HEK293 (cell line): ENCODE measurements at regions not wholly inside any gene's neighbourhood (a gene's known extent, or its start where the extent isn't known, plus 50 kb on each side); places are given as distances from the start of the nearest gene placed in this dataset.
"Not testable (repeated sequence)": the region's sequence is repeated elsewhere in the genome, so short reads cannot be mapped to it uniquely, and the experiment has no call there.

Experiments used
- BCL11A ChIP-seq: fragments of 450-650 bp; formaldehyde crosslinking; IDR thresholded peaks from 2 replicates; pipeline ENCODE4 v1.5.1; 2016; ENCODE audit warnings: low read depth, missing biosample characterization, missing genetic modification characterization
- SCRT2 ChIP-seq: fragments of 450-650 bp; formaldehyde crosslinking; IDR thresholded peaks from 2 replicates; pipeline ENCODE4 v1.5.1; 2016; ENCODE audit warnings: missing biosample characterization, missing genetic modification characterization
- TCF7L2 ChIP-seq: IDR thresholded peaks from 2 replicates; pipeline ENCODE4 v1.6.1; 2011; ENCODE audit warnings: low read depth, mild to moderate bottlenecking, inconsistent platforms, low read length, moderate library complexity, borderline replicate concordance
- ZNF274 ChIP-seq, 2 experiments: fragments of 200-500 bp in 1 of 2; fragments of 450-650 bp in 1 of 2; sonication (Bioruptor generic) in 1 of 2; formaldehyde crosslinking in 1 of 2; IDR thresholded peaks; 2 replicates each; pipeline versions ENCODE4 v1.5.1 to v1.6.1; 2014 to 2016; ENCODE audit warnings: borderline replicate concordance in 1 of 2, inconsistent platforms in 1 of 2, low read length in 1 of 2, missing biosample characterization in 1 of 2, missing genetic modification characterization in 1 of 2
- ZNF366 ChIP-seq: fragments of 450-650 bp; formaldehyde crosslinking; conservative IDR thresholded peaks from 2 replicates; pipeline ENCODE4 v1.5.1; 2016; ENCODE audit warnings: missing biosample characterization, missing genetic modification characterization
- ZNF558 ChIP-seq: fragments of 450-650 bp; formaldehyde crosslinking; IDR thresholded peaks from 2 replicates; pipeline ENCODE4 v1.5.1; 2016; ENCODE audit warnings: missing biosample characterization, missing genetic modification characterization
- ZNF677 ChIP-seq: fragments of 450-650 bp; IDR thresholded peaks from 2 replicates; pipeline ENCODE4 v1.5.0; 2018; ENCODE audit warnings: missing biosample characterization, mild to moderate bottlenecking, missing genetic modification characterization, moderate library complexity
- TF ChIP-seq, protein P1 (sequence below): fragments of 450-650 bp; formaldehyde crosslinking; IDR thresholded peaks from 2 replicates; pipeline ENCODE4 v1.5.1; 2016; ENCODE audit warnings: missing biosample characterization, missing genetic modification characterization
- TF ChIP-seq, protein P2 (sequence below): fragments of 450-650 bp; formaldehyde crosslinking; IDR thresholded peaks from 2 replicates; pipeline ENCODE4 v1.5.1; 2016; ENCODE audit warnings: missing biosample characterization, missing genetic modification characterization
- TF ChIP-seq, protein P3 (sequence below): fragments of 450-650 bp; formaldehyde crosslinking; IDR thresholded peaks from 2 replicates; pipeline ENCODE4 v1.5.1; 2016; ENCODE audit warnings: missing biosample characterization, missing genetic modification characterization
- TF ChIP-seq, protein P4 (sequence below): fragments of 450-650 bp; formaldehyde crosslinking; IDR thresholded peaks from 2 replicates; pipeline ENCODE4 v1.5.1; 2016; ENCODE audit warnings: missing biosample characterization, missing genetic modification characterization
- TF ChIP-seq, protein P5 (sequence below): fragments of 450-650 bp; IDR thresholded peaks from 2 replicates; pipeline ENCODE4 v1.5.1; 2018; ENCODE audit warnings: missing biosample characterization, mild to moderate bottlenecking, missing genetic modification characterization

DNA sequence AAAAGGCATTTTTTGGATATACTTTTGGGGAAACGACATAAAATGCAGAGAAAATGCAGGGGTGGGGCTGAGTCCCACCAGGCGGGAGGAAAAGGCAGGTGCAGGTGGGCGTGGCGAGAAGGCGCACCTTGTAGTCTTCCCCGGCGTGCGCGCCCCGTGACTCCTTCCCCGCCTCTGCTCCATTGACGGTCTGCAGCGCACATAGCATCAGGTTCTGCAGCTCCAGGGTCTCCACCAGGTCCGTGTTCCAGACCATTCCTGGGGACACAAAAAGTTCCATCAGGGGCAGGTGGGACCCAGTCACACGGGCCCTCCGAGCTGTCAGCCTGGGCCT, 59.0 kb upstream of the TNK2 start:
- TF ChIP-seq ZNF558 (tag by site-specific recombination); BCL11A (tag by site-specific recombination); ZNF366; TCF7L2; SCRT2 (tag by site-specific recombination); ZNF677 (tag by site-specific recombination); ZNF274 (IDR thresholded peaks at IDR 0.05; ENCODE audit: low read length); ZNF274 (tag by site-specific recombination; IDR thresholded peaks at IDR 0.05; ENCODE audit: borderline replicate concordance): not testable (repeated sequence)
- TF ChIP-seq, protein P1, sequence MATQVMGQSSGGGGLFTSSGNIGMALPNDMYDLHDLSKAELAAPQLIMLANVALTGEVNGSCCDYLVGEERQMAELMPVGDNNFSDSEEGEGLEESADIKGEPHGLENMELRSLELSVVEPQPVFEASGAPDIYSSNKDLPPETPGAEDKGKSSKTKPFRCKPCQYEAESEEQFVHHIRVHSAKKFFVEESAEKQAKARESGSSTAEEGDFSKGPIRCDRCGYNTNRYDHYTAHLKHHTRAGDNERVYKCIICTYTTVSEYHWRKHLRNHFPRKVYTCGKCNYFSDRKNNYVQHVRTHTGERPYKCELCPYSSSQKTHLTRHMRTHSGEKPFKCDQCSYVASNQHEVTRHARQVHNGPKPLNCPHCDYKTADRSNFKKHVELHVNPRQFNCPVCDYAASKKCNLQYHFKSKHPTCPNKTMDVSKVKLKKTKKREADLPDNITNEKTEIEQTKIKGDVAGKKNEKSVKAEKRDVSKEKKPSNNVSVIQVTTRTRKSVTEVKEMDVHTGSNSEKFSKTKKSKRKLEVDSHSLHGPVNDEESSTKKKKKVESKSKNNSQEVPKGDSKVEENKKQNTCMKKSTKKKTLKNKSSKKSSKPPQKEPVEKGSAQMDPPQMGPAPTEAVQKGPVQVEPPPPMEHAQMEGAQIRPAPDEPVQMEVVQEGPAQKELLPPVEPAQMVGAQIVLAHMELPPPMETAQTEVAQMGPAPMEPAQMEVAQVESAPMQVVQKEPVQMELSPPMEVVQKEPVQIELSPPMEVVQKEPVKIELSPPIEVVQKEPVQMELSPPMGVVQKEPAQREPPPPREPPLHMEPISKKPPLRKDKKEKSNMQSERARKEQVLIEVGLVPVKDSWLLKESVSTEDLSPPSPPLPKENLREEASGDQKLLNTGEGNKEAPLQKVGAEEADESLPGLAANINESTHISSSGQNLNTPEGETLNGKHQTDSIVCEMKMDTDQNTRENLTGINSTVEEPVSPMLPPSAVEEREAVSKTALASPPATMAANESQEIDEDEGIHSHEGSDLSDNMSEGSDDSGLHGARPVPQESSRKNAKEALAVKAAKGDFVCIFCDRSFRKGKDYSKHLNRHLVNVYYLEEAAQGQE: not testable (repeated sequence)
- TF ChIP-seq, protein P2, sequence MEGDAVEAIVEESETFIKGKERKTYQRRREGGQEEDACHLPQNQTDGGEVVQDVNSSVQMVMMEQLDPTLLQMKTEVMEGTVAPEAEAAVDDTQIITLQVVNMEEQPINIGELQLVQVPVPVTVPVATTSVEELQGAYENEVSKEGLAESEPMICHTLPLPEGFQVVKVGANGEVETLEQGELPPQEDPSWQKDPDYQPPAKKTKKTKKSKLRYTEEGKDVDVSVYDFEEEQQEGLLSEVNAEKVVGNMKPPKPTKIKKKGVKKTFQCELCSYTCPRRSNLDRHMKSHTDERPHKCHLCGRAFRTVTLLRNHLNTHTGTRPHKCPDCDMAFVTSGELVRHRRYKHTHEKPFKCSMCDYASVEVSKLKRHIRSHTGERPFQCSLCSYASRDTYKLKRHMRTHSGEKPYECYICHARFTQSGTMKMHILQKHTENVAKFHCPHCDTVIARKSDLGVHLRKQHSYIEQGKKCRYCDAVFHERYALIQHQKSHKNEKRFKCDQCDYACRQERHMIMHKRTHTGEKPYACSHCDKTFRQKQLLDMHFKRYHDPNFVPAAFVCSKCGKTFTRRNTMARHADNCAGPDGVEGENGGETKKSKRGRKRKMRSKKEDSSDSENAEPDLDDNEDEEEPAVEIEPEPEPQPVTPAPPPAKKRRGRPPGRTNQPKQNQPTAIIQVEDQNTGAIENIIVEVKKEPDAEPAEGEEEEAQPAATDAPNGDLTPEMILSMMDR (tag by site-specific recombination): not testable (repeated sequence)
- TF ChIP-seq, protein P3, sequence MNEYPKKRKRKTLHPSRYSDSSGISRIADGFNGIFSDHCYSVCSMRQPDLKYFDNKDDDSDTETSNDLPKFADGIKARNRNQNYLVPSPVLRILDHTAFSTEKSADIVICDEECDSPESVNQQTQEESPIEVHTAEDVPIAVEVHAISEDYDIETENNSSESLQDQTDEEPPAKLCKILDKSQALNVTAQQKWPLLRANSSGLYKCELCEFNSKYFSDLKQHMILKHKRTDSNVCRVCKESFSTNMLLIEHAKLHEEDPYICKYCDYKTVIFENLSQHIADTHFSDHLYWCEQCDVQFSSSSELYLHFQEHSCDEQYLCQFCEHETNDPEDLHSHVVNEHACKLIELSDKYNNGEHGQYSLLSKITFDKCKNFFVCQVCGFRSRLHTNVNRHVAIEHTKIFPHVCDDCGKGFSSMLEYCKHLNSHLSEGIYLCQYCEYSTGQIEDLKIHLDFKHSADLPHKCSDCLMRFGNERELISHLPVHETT (tag by site-specific recombination): not testable (repeated sequence)
- TF ChIP-seq, protein P4, sequence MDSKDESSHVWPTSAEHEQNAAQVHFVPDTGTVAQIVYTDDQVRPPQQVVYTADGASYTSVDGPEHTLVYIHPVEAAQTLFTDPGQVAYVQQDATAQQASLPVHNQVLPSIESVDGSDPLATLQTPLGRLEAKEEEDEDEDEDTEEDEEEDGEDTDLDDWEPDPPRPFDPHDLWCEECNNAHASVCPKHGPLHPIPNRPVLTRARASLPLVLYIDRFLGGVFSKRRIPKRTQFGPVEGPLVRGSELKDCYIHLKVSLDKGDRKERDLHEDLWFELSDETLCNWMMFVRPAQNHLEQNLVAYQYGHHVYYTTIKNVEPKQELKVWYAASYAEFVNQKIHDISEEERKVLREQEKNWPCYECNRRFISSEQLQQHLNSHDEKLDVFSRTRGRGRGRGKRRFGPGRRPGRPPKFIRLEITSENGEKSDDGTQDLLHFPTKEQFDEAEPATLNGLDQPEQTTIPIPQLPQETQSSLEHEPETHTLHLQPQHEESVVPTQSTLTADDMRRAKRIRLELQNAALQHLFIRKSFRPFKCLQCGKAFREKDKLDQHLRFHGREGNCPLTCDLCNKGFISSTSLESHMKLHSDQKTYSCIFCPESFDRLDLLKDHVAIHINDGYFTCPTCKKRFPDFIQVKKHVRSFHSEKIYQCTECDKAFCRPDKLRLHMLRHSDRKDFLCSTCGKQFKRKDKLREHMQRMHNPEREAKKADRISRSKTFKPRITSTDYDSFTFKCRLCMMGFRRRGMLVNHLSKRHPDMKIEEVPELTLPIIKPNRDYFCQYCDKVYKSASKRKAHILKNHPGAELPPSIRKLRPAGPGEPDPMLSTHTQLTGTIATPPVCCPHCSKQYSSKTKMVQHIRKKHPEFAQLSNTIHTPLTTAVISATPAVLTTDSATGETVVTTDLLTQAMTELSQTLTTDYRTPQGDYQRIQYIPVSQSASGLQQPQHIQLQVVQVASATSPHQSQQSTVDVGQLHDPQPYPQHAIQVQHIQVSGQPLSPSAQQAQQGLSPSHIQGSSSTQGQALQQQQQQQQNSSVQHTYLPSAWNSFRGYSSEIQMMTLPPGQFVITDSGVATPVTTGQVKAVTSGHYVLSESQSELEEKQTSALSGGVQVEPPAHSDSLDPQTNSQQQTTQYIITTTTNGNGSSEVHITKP (tag by site-specific recombination): not testable (repeated sequence)
- TF ChIP-seq, protein P5, sequence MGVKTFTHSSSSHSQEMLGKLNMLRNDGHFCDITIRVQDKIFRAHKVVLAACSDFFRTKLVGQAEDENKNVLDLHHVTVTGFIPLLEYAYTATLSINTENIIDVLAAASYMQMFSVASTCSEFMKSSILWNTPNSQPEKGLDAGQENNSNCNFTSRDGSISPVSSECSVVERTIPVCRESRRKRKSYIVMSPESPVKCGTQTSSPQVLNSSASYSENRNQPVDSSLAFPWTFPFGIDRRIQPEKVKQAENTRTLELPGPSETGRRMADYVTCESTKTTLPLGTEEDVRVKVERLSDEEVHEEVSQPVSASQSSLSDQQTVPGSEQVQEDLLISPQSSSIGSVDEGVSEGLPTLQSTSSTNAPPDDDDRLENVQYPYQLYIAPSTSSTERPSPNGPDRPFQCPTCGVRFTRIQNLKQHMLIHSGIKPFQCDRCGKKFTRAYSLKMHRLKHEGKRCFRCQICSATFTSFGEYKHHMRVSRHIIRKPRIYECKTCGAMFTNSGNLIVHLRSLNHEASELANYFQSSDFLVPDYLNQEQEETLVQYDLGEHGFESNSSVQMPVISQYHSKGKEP: not testable (repeated sequence)
